BJ (cell line): ENCODE measurements at regions not wholly inside any gene's neighbourhood (a gene's known extent, or its start where the extent isn't known, plus 50 kb on each side); places are given as distances from the start of the nearest gene placed in this dataset. TPM values are rescaled to one million over a fixed set of nuclear protein-coding genes. Genes with fewer than 3 reads are reported as not detected.
"Not testable (repeated sequence)": the region's sequence is repeated elsewhere in the genome, so short reads cannot be mapped to it uniquely, and the experiment has no call there.

ENCODE experiments used
- CTCF ChIA-PET: fragments of 350-600 bp; formaldehyde crosslinking; extraction: SDS; loops from one replicate; lab custom pipeline; 2021; ENCODE audit warnings: antibody characterized with exemption, inconsistent platforms; lab: Yijun Ruan, JAX
- POLR2A ChIA-PET: fragments of 300-600 bp; sonication (Branson Sonifier 250); formaldehyde crosslinking; extraction: SDS; loops from one replicate; lab custom pipeline; 2021; ENCODE audit warnings: antibody characterized with exemption; lab: Charles Lee
- DNase-seq: peaks from one replicate; pipeline ENCODE4 v3.0.0-alpha.2; 2011; ENCODE audit warnings: low read depth
- H3K27me3 ChIP-seq: 2 replicates; pipeline ENCODE4 v1.6.0; 2011; ENCODE audit warnings: low read length; ENCODE audit not compliant: control insufficient read depth, insufficient read depth
- H3K36me3 ChIP-seq: 2 replicates; pipeline ENCODE4 v1.5.1; 2011; ENCODE audit warnings: low read length; ENCODE audit not compliant: control insufficient read depth, insufficient read depth
- H3K4me3 ChIP-seq: 2 replicates; pipeline ENCODE4 v1.5.1; 2011; ENCODE audit warnings: low read depth, mild to moderate bottlenecking, control low read depth, low read length
- CTCF ChIP-seq: IDR thresholded peaks from 2 replicates; pipeline ENCODE4 v1.5.1; 2011; ENCODE audit warnings: low read depth, mild to moderate bottlenecking, control low read depth, inconsistent platforms, low read length, moderate library complexity; ENCODE audit not compliant: insufficient read depth
- small RNA-seq: library from RNA; depleted of rRNA; stranded (forward); fragments of <200 nt; gene quantifications from one replicate; pipeline ENCODE3, GENCODE V24; 2012; ENCODE audit warnings: low replicate concordance, low read depth; ENCODE audit not compliant: insufficient read length

DNA sequence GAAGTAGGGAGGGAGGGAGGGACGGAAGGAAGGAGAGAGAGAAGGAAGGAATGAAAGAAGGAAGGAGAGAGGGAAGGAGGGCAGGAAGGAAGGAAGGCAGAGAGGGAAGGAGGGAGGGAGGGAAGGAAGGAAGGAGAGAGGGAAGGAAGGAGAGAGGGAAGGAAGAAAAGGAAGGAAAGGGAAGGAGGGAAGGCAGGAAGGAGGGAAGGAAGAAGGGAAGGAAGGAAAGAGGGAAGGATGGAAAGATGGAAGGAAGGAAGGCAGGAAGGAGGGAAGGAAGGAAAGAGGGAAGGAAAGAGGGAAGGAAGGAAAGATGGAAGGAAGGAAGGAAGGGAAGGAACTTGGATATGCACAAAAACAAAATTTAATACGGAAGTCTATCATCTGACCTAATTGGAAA lies 844.5 kb upstream of the DEFB115 start:
- Histone ChIP-seq H3K4me3 (no peak overlapping the region), H3K36me3 (no peaks in the 10 kb centered on the region), H3K27me3 (no peaks in the 10 kb centered on the region)
- ChIA-PET POLR2A (no interaction called here), CTCF (no interaction called here)
- no peak for DNase-seq
- TF ChIP-seq CTCF: no peak

- DNase-seq, POLR2A ChIA-PET, H3K27me3 ChIP-seq, H3K36me3 ChIP-seq, CTCF ChIA-PET, H3K4me3 ChIP-seq: not testable (repeated sequence)
Measured at GRCh38 chr20:30417387-30417786, 840.1 kb upstream of the DEFB115 start.

- POLR2A ChIA-PET, H3K4me3 ChIP-seq, H3K36me3 ChIP-seq, CTCF ChIA-PET, H3K27me3 ChIP-seq, DNase-seq: not testable (repeated sequence)
Measured at GRCh38 chr20:30418378-30418777, 839.1 kb upstream of the DEFB115 start.

- H3K27me3 ChIP-seq: no peaks in the 10 kb centered on the region
- H3K36me3 ChIP-seq: no peaks in the 10 kb centered on the region
- no peak overlapping the region for H3K4me3 ChIP-seq
- CTCF ChIA-PET: no interaction called here
- TF ChIP-seq CTCF: no peak
- POLR2A ChIA-PET: no interaction called here
- no peak for DNase-seq
Measured at GRCh38 chr20:30419466-30419865, 838.0 kb upstream of the DEFB115 start.

DNA sequence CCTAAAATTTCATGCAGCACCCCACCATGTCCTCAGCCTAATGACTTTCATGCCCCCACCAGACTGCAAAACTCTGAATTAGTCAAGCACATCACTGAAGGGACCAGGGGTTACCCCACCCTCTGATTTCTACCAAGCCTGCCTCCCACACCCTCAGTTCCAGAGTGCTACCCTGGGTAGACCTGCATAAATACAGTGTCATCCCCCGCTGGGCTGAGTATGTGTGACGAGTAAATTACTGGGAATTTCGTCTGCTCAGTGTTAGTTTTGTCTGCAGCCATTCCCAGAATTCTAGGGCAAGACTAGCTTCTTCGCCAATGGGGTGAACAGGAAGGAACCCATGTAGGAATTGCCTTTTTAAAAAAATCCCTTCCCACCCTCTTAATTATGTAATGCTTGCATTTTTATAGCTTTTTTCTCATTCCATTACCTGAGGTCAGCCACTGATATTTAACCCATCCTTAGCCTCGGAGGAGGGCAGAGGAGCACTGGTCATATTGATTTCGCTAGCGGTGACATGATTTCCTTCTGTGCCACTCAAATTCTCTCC lies 837.5 kb upstream of the DEFB115 start:
- H3K4me3 ChIP-seq, H3K36me3 ChIP-seq, CTCF ChIA-PET, H3K27me3 ChIP-seq, POLR2A ChIA-PET, DNase-seq: not testable (repeated sequence)

Small RNA genes lying in the stretch of these regions (small RNA-seq; reads per million reads assigned to genes)
- gene CFTRP3 (not detected), gene MLLT10P1 (not detected), gene RF00019 (not detected)
